HG03354 (cell line): ENCODE measurements at regions not wholly inside any gene's neighbourhood (a gene's known extent, or its start where the extent isn't known, plus 50 kb on each side); places are given as distances from the start of the nearest gene placed in this dataset.

ENCODE experiments used
- ATAC-seq: cut with Tn5 transposase; IDR thresholded peaks from one replicate; pipeline ENCODE4 v1.9.1; 2021; ENCODE audit warnings: mild to moderate bottlenecking; ENCODE audit not compliant: unreplicated experiment, poor library complexity, severe bottlenecking

- ATAC-seq: no peak
Measured at GRCh38 chrX:124274438-124275181, 57.9 kb upstream of the TEX13D start.

GRCh38 chrX:124275182-124275894, 57.1 kb upstream of the TEX13D start:
- ATAC-seq: no peak

- ATAC-seq: no peak
Measured at GRCh38 chrX:124280294-124280902, 52.1 kb upstream of the TEX13D start.

- ATAC-seq: no peak
Measured at GRCh38 chrX:124282580-124282979, 49.9 kb upstream of the TEX13D start.
